PFSK-1 (cell line): ENCODE measurements at regions not wholly inside any gene's neighbourhood (a gene's known extent, or its start where the extent isn't known, plus 50 kb on each side); places are given as distances from the start of the nearest gene placed in this dataset.

Experiments used
- FOXP2 ChIP-seq: optimal IDR thresholded peaks from 2 replicates; pipeline ENCODE3; 2011; ENCODE audit warnings: borderline replicate concordance, control low read depth, inconsistent platforms; ENCODE audit not compliant: insufficient read depth; ENCODE audit errors: extremely low read length, extremely low read depth
- POLR2AphosphoS5 ChIP-seq: IDR thresholded peaks from 2 replicates; pipeline ENCODE4 v1.6.1; 2012; ENCODE audit warnings: low read depth, mild to moderate bottlenecking, control low read depth, low read length, moderate library complexity
- REST ChIP-seq, 2 experiments: IDR thresholded peaks; 2 replicates each; pipeline versions ENCODE4 v1.6.1 to v1.8.0; 2011 to 2012; ENCODE audit warnings: low read depth in 2 of 2, low read length in 2 of 2, control low read depth in 1 of 2, inconsistent platforms in 1 of 2, mild to moderate bottlenecking in 1 of 2, moderate library complexity in 1 of 2; ENCODE audit not compliant: insufficient read depth in 1 of 2
- SIN3A ChIP-seq: IDR thresholded peaks from 2 replicates; pipeline ENCODE4 v1.6.1; 2012; ENCODE audit warnings: mild to moderate bottlenecking, low read length, moderate library complexity, borderline replicate concordance; ENCODE audit not compliant: insufficient read depth
- TAF1 ChIP-seq: IDR thresholded peaks from 2 replicates; pipeline ENCODE4 v1.6.1; 2012; ENCODE audit warnings: low read length, control low read depth, borderline replicate concordance; ENCODE audit not compliant: insufficient read depth

GRCh38 chr10:18767981-18768380 lies 108.8 kb downstream of the ARL5B start:
- TF ChIP-seq FOXP2 (no peak), REST (IDR thresholded peaks at IDR 0.05; ENCODE audit: insufficient read depth in 1 of 2, low read depth in 2 of 2, low read length in 2 of 2) (no peak), POLR2AphosphoS5 (no peak), TAF1 (no peak), SIN3A (no peak)
